Transverse colon (tissue), 4 donors: ENCODE measurements at regions not wholly inside any gene's neighbourhood (a gene's known extent, or its start where the extent isn't known, plus 50 kb on each side); places are given as distances from the start of the nearest gene placed in this dataset.

Source experiments
- DNase-seq: peaks from one replicate; pipeline ENCODE4 v3.0.0-alpha.2; 2019
- H3K27ac ChIP-seq, 4 donors: fragments of 200-600 bp; sonication (generic); 2 replicates each; pipeline ENCODE4 v1.5.1; 2016 to 2018; ENCODE audit warnings: inconsistent platforms in 4 of 4
- H3K27me3 ChIP-seq: fragments of 200-600 bp; sonication (generic); 2 replicates; pipeline ENCODE4 v1.5.1; 2017; ENCODE audit warnings: inconsistent platforms
- H3K36me3 ChIP-seq, 4 donors: fragments of 200-600 bp; sonication (generic); 2 replicates each; pipeline ENCODE4 v1.5.1; 2017 to 2019; ENCODE audit warnings: inconsistent platforms in 4 of 4
- H3K4me1 ChIP-seq, 4 donors: fragments of 200-600 bp; sonication (generic); 2 replicates each; pipeline ENCODE4 v1.5.1; 2017 to 2020; ENCODE audit warnings: inconsistent platforms in 4 of 4
- H3K4me3 ChIP-seq, 4 donors: fragments of 200-600 bp; sonication (generic); 1 replicate in 1 of 4; 2 replicates in 3 of 4; pipeline versions ENCODE4 v1.5.1 to v1.6.1; 2017 to 2019; ENCODE audit warnings: inconsistent platforms in 4 of 4
- H3K9me3 ChIP-seq, 2 donors: fragments of 200-600 bp; sonication (generic); 2 replicates each; pipeline ENCODE4 v1.5.1; 2017 to 2019; ENCODE audit warnings: inconsistent platforms in 2 of 2
- CTCF ChIP-seq, 5 experiments: fragments of 200-600 bp in 3 of 5; fragments of 450-650 bp in 2 of 5; sonication (generic) in 3 of 5; IDR thresholded peaks; 1 replicate in 2 of 5; 2 replicates in 3 of 5; pipeline ENCODE4 v1.5.1; 2016 to 2017; ENCODE audit warnings: antibody characterized with exemption in 5 of 5, inconsistent platforms in 3 of 5, mild to moderate bottlenecking in 2 of 5, moderate library complexity in 1 of 5
- EP300 ChIP-seq: sonication (generic); formaldehyde crosslinking; IDR thresholded peaks from one replicate; pipeline ENCODE4 v1.6.1; 2017; ENCODE audit warnings: antibody characterized with exemption, low read depth
- POLR2A ChIP-seq: fragments of 450-650 bp; IDR thresholded peaks from one replicate; pipeline ENCODE4 v1.6.1; 2016; ENCODE audit warnings: antibody characterized with exemption, mild to moderate bottlenecking, moderate library complexity
- POLR2AphosphoS5 ChIP-seq, 3 donors: sonication (generic); formaldehyde crosslinking; IDR thresholded peaks; one replicate each; pipeline ENCODE4 v1.6.1; 2016; ENCODE audit warnings: antibody characterized with exemption in 3 of 3
- WGBS, 2 donors: methylation state at CpG; one replicate each; pipeline ENCODE4 v1.1.5; 2018; ENCODE audit warnings: low coverage in 1 of 2; 5-methylcytosine and 5-hydroxymethylcytosine counted together
- in situ Hi-C, 4 donors: fragments of 200-750 bp; cut with MboI; loops; one replicate each; pipeline versions ENCODE4 v1.15.0 to v1.15.1; 2017; ENCODE audit warnings: low sequenced_read_pairs in 3 of 4, low pct_ligation_motif_present in 1 of 4, low pct_unique_long_range_greater_than_20kb in 1 of 4
- intact Hi-C: fragments of 100-400 bp; cut with DNase I; formaldehyde crosslinking; loops from one replicate; pipeline ENCODE4 v1.15.1; 2023; ENCODE audit warnings: low total_unique reads

GRCh38 chr5:107235167-107235566 lies 435.6 kb downstream of the EFNA5 start:
- Histone ChIP-seq H3K27me3 (no peaks in the 10 kb centered on the region), H3K36me3 (no peaks in the 10 kb centered on the region), H3K4me3 (no peak overlapping the region), H3K4me1 (no peaks in the 10 kb centered on the region), H3K27ac (no peak overlapping the region), H3K9me3 (no peaks in the 10 kb centered on the region)
- 93 to 94% methylated on average over 6 of the region's 6 CpGs for WGBS, 2 donors
- in situ Hi-C loops = no loop called here
- no peak for DNase-seq
- no peak for TF ChIP-seq EP300
- intact Hi-C loops = no loop called here

GRCh38 chr5:107232788-107233187 lies 437.9 kb downstream of the EFNA5 start:
- H3K4me3 ChIP-seq = no peak overlapping the region
- no peaks in the 10 kb centered on the region for H3K4me1 ChIP-seq
- no peaks in the 10 kb centered on the region for H3K36me3 ChIP-seq
- intact Hi-C loops (no loop called here), in situ Hi-C loops (no loop called here)
- whole genome bisulfite sequencing, 2 donors = 79 to 86% methylated on average over 2 to 4 of the region's 4 CpGs
- no peak overlapping the region for H3K27ac ChIP-seq
- no peaks in the 10 kb centered on the region for H3K27me3 ChIP-seq
- no peak for DNase-seq
- TF ChIP-seq EP300 = no peak
- no peak for TF ChIP-seq POLR2AphosphoS5 (IDR thresholded peaks at IDR 0.05)
- TF ChIP-seq POLR2A = no peak
- no peaks in the 10 kb centered on the region for H3K9me3 ChIP-seq

GRCh38 chr5:107232293-107232692 lies 438.4 kb downstream of the EFNA5 start:
- no peaks in the 10 kb centered on the region for H3K36me3 ChIP-seq
- no peaks in the 10 kb centered on the region for H3K9me3 ChIP-seq
- in situ Hi-C loops = no loop called here
- 66 to 83% methylated on average over 1 of the region's 1 CpG for WGBS, 2 donors
- no peak overlapping the region for H3K4me3 ChIP-seq
- H3K4me1 ChIP-seq = no peaks in the 10 kb centered on the region
- DNase-seq = no peak
- no peaks in the 10 kb centered on the region for H3K27me3 ChIP-seq
- intact Hi-C loops = no loop called here
- TF ChIP-seq EP300 (no peak), POLR2A (no peak), POLR2AphosphoS5 (IDR thresholded peaks at IDR 0.05) (no peak), CTCF (IDR thresholded peaks at IDR 0.05) (no peak)
- H3K27ac ChIP-seq = no peak overlapping the region

GRCh38 chr5:107231191-107231590 lies 439.5 kb downstream of the EFNA5 start:
- WGBS, 2 donors = 33 to 68% methylated on average over 1 of the region's 1 CpG
- DNase-seq = no peak

GRCh38 chr5:107230367-107230766 lies 440.4 kb downstream of the EFNA5 start:
- H3K9me3 ChIP-seq = no peaks in the 10 kb centered on the region
- no peaks in the 10 kb centered on the region for H3K27me3 ChIP-seq
- no peak overlapping the region for H3K4me3 ChIP-seq
- in situ Hi-C loops = no loop called here
- TF ChIP-seq POLR2AphosphoS5 (IDR thresholded peaks at IDR 0.05) (no peak), CTCF (IDR thresholded peaks at IDR 0.05) (no peak), EP300 (no peak), POLR2A (no peak)
- no peaks in the 10 kb centered on the region for H3K36me3 ChIP-seq
- no peaks in the 10 kb centered on the region for H3K4me1 ChIP-seq
- intact Hi-C loops = no loop called here
- 50 to 84% methylated on average over 2 to 3 of the region's 3 CpGs for WGBS, 2 donors
- H3K27ac ChIP-seq = no peak overlapping the region
- DNase-seq = no peak

More at GRCh38 chr5:107231191-107231590, 439.5 kb downstream of the EFNA5 start:
- in situ Hi-C loops = no loop called here
- Histone ChIP-seq H3K36me3 (no peaks in the 10 kb centered on the region), H3K27me3 (no peaks in the 10 kb centered on the region), H3K9me3 (no peaks in the 10 kb centered on the region), H3K27ac (no peak overlapping the region), H3K4me3 (no peak overlapping the region), H3K4me1 (no peaks in the 10 kb centered on the region)
- intact Hi-C loops = no loop called here
- TF ChIP-seq CTCF (IDR thresholded peaks at IDR 0.05) = no peak
